ENCODE measurements at regions not wholly inside any gene's neighbourhood (a gene's known extent, or its start where the extent isn't known, plus 50 kb on each side); places are given as distances from the start of the nearest gene placed in this dataset.

- no peaks in the 10 kb centered on the region for H3K27me3 ChIP-seq
- TF ChIP-seq POLR2AphosphoS5 (IDR thresholded peaks at IDR 0.05; ENCODE audit: insufficient read depth in 1 of 2, low read depth in 1 of 2) (no peak), CTCF (IDR thresholded peaks at IDR 0.05) (no peak), POLR2A (IDR thresholded peaks at IDR 0.05) (no peak)
- DNase-seq (ENCODE audit: extremely low spot score in 2 of 2): no peak
- H3K36me3 ChIP-seq: no peaks in the 10 kb centered on the region
- intact Hi-C loops (cut with DNase I): no loop called here
- no peak overlapping the region for H3K4me3 ChIP-seq
- H3K9me3 ChIP-seq: no peaks in the 10 kb centered on the region
- no peaks in the 10 kb centered on the region for H3K4me1 ChIP-seq
- no peak overlapping the region for H3K27ac ChIP-seq
Measured at GRCh38 chr11:11000579-11001283, 142.9 kb upstream of the ZBED5 start.

- no peak for TF ChIP-seq CTCF (IDR thresholded peaks at IDR 0.05)
- no peak for TF ChIP-seq POLR2AphosphoS5 (IDR thresholded peaks at IDR 0.05; ENCODE audit: insufficient read depth in 1 of 2, low read depth in 1 of 2)
- TF ChIP-seq POLR2A (IDR thresholded peaks at IDR 0.05): no peak
- Histone ChIP-seq H3K4me3 (no peak overlapping the region), H3K36me3 (no peaks in the 10 kb centered on the region), H3K27me3 (no peaks in the 10 kb centered on the region), H3K4me1 (no peaks in the 10 kb centered on the region), H3K27ac (no peak overlapping the region), H3K9me3 (no peaks in the 10 kb centered on the region)
- intact Hi-C loops (cut with DNase I): no loop called here
- no peak for DNase-seq (ENCODE audit: extremely low spot score in 2 of 2)
Measured at GRCh38 chr11:10998674-10999073, 140.8 kb upstream of the ZBED5 start.

- no peak overlapping the region for H3K4me3 ChIP-seq
- intact Hi-C loops (cut with DNase I): no loop called here
- no peaks in the 10 kb centered on the region for H3K9me3 ChIP-seq
- no peak overlapping the region for H3K27ac ChIP-seq
- H3K36me3 ChIP-seq: no peaks in the 10 kb centered on the region
- H3K4me1 ChIP-seq: no peaks in the 10 kb centered on the region
- TF ChIP-seq CTCF (IDR thresholded peaks at IDR 0.05) (no peak), POLR2A (IDR thresholded peaks at IDR 0.05) (no peak), POLR2AphosphoS5 (IDR thresholded peaks at IDR 0.05; ENCODE audit: insufficient read depth in 1 of 2, low read depth in 1 of 2) (no peak)
- DNase-seq (ENCODE audit: extremely low spot score in 2 of 2): no peak
- no peaks in the 10 kb centered on the region for H3K27me3 ChIP-seq
Measured at GRCh38 chr11:10996678-10997077, 138.8 kb upstream of the ZBED5 start.

- H3K9me3 ChIP-seq: no peaks in the 10 kb centered on the region
- no peaks in the 10 kb centered on the region for H3K4me1 ChIP-seq
- intact Hi-C loops (cut with DNase I): no loop called here
- H3K4me3 ChIP-seq: no peak overlapping the region
- H3K27me3 ChIP-seq: no peaks in the 10 kb centered on the region
- no peaks in the 10 kb centered on the region for H3K36me3 ChIP-seq
- TF ChIP-seq CTCF (IDR thresholded peaks at IDR 0.05): no peak
- no peak for TF ChIP-seq POLR2AphosphoS5 (IDR thresholded peaks at IDR 0.05; ENCODE audit: insufficient read depth in 1 of 2, low read depth in 1 of 2)
- no peak for TF ChIP-seq POLR2A (IDR thresholded peaks at IDR 0.05)
- H3K27ac ChIP-seq: no peak overlapping the region
- DNase-seq (ENCODE audit: extremely low spot score in 2 of 2): no peak
Measured at GRCh38 chr11:10993640-10994039, 135.8 kb upstream of the ZBED5 start.

- H3K4me1 ChIP-seq: no peaks in the 10 kb centered on the region
- H3K4me3 ChIP-seq: no peak overlapping the region
- DNase-seq (ENCODE audit: extremely low spot score in 2 of 2): no peak
- H3K27me3 ChIP-seq: no peaks in the 10 kb centered on the region
- intact Hi-C loops (cut with DNase I): no loop called here
- H3K27ac ChIP-seq: no peak overlapping the region
- TF ChIP-seq POLR2AphosphoS5 (IDR thresholded peaks at IDR 0.05; ENCODE audit: insufficient read depth in 1 of 2, low read depth in 1 of 2) (no peak), CTCF (IDR thresholded peaks at IDR 0.05) (no peak), POLR2A (IDR thresholded peaks at IDR 0.05) (no peak)
- no peaks in the 10 kb centered on the region for H3K36me3 ChIP-seq
- no peaks in the 10 kb centered on the region for H3K9me3 ChIP-seq
Measured at GRCh38 chr11:10993186-10993585, 135.3 kb upstream of the ZBED5 start.

Data from vagina (tissue), 2 donors.